Ovary (tissue), 3 donors: ENCODE measurements at regions not wholly inside any gene's neighbourhood (a gene's known extent, or its start where the extent isn't known, plus 50 kb on each side); places are given as distances from the start of the nearest gene placed in this dataset.
"Not testable (repeated sequence)": the region's sequence is repeated elsewhere in the genome, so short reads cannot be mapped to it uniquely, and the experiment has no call there.

Experiments used
- CTCF ChIP-seq, 3 donors: fragments of 450-650 bp in 2 of 3; fragments of 200-600 bp in 1 of 3; IDR thresholded peaks; one replicate each; pipeline versions ENCODE4 v1.5.1 to v1.8.0; 2016 to 2022; ENCODE audit warnings: antibody characterized with exemption in 3 of 3, mild to moderate bottlenecking in 1 of 3
- EP300 ChIP-seq: sonication (generic); formaldehyde crosslinking; IDR thresholded peaks from one replicate; pipeline ENCODE4 v1.6.1; 2017; ENCODE audit warnings: antibody characterized with exemption
- POLR2A ChIP-seq: fragments of 450-650 bp; IDR thresholded peaks from one replicate; pipeline ENCODE4 v1.6.1; 2017; ENCODE audit warnings: antibody characterized with exemption, mild to moderate bottlenecking, moderate library complexity
- donor health status: DM: no; HTN: no; CAD: no.

- TF ChIP-seq CTCF (IDR thresholded peaks at IDR 0.05); POLR2A; EP300: not testable (repeated sequence)
Measured at GRCh38 chr2:87352178-87352934, 330.7 kb upstream of the PLGLB1 start.
